HG03280 (cell line): ENCODE measurements at regions not wholly inside any gene's neighbourhood (a gene's known extent, or its start where the extent isn't known, plus 50 kb on each side); places are given as distances from the start of the nearest gene placed in this dataset.

Experiments used
- ATAC-seq: cut with Tn5 transposase; IDR thresholded peaks from one replicate; pipeline ENCODE4 v1.9.1; 2021; ENCODE audit warnings: mild to moderate bottlenecking, moderate library complexity; ENCODE audit not compliant: unreplicated experiment

GRCh38 chr3:193844472-193844871 is 251.5 kb downstream of the OPA1 start:
- ATAC-seq = no peak

GRCh38 chr3:193845144-193845543 is 252.1 kb downstream of the OPA1 start:
- ATAC-seq = no peak

- no peak for ATAC-seq
Observed at GRCh38 chr3:193846569-193846968, 253.6 kb downstream of the OPA1 start.

DNA sequence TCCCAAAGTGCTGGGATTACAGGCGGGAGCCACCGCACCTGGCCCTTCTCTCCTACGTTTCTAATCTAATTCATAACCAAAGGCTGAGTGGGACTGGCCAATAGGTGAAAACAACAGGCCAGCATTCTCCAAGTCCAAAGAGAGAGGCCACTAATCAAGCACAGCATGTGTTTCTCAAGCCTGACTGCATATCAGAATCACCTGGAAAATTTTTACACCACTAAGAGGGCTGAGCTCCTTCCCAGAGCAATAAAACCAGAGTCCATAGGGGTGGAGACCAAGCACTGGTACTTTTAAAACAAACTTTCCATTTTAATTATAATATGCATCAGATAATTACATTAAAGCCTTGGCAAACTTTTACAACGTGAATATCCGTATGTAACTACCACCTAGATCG is 254.4 kb downstream of the OPA1 start:
- ATAC-seq = no peak

DNA sequence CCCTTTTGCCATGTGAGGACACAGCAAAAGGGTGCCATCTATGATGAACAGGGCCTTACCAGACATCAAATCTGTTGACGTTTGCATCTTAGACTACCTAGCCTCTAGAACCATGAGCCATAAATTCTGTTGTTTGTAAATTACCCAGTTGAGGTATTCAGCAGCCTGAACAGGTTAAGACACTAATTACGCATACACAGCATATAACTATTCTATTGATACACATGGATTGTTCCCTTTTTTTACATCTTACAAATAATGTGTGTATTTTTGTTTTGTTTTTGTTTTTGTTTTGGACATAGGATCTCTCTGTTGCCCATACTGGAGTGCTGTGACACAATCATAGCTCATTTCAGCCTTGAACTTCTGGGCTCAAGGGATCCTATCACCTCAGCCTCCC is 255.5 kb downstream of the OPA1 start:
- ATAC-seq = no peak

DNA sequence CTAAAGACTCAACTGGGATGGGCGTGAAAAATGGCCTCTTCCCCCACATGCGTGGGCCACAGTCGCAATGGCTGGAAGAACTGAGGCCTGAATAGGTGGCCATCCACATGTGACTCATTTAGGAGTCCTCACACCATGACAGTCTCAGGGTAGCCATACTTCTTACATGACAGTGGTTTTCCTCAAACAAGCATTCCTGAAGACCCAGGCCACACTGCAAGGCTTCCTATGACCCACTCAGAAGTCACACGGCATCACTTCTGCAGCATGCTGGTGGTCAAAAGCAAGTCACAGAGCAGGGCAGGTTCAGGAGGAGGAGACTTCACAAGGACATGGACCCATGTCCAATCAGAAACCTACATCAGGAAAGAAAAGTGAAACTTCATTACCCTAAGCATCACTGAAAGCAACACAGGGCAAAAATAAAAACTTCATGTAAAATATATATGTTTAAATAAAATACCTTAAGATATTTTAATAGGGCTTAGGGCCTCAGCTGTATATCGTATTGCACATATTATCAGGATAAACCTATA is 257.1 kb downstream of the OPA1 start:
- no peak for ATAC-seq

GRCh38 chr3:193851428-193851847 is 258.4 kb downstream of the OPA1 start:
- no peak for ATAC-seq

DNA sequence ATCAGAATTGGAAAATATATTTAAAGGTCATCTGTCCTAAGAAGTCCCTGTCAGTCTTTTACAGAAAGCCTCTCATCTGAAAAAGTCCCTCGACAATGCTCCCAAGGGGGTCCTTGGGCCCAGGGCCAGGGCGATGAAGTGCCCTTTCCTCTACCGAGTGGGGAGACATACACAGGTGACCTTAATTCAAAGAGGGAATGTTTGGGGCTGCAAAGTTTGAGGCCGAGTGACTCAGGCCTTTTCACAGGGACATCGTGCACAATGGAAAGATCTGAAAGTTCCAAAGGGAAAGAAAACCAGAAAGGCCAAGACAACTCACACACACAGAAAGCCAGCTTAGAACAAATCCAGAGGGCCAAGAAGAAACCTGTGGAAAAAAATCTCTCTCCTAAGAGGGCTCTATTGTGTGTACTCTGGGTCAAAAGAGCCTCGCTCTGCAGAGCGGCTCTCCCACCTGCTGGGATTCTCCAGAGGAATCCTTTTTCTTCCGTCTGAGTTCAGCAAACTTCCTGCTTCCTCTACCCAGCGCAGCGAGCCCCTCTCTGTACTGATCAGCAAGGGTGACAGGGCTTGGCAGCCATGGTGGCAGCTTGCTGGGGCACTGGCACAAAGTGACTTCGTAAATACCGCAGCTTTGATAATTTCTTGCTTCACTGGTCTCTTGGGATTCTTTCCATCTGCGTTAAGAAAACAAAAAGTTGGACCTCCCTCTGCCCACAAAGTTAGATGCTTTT is 259.1 kb downstream of the OPA1 start:
- no peak for ATAC-seq

GRCh38 chr3:193852901-193853300 is 259.9 kb downstream of the OPA1 start:
- ATAC-seq = no peak

GRCh38 chr3:193853511-193854219 is 260.7 kb downstream of the OPA1 start:
- ATAC-seq = no peak

DNA sequence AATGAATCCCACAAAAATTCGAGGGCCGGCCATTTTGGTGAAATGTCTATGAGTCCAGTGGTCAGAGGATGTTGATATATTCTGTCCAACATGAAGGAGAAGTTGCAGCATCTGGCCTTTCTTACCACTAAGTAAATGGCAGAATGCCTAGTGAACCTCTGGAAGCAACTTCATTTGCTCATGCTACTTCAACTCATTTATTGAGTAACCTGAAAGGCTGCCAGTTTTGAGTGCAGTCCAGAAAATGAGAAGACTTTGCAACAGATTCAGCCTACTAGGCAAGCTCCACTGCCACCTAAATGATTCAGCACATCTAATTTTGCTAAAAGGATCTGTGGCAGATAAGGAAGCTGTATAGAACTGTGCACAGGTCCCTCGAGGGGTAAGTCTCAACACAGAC is 265.0 kb downstream of the OPA1 start:
- ATAC-seq = no peak

GRCh38 chr3:193859195-193859594 is 266.2 kb downstream of the OPA1 start:
- no peak for ATAC-seq

- no peak for ATAC-seq
Observed at GRCh38 chr3:193861012-193861411, 268.0 kb downstream of the OPA1 start.

DNA sequence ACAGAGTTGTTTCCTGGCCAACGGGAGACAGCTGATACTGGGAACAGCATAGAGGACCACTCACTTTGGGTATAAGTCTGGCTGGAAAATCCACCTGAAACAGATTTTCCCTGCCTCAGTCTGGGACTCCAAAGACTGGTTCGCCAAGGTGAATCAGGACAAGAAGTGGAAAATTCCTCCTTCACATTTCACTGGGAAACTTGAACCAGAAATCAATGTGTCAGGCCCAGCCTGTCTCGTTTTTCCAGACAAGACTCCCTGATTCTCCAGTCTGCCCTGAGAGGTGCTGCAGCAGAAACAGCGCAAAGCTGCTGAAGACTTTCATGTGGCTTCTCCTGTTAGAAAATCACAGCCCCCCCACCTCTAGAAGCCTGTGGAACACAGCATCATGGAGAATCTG is 269.8 kb downstream of the OPA1 start:
- no peak for ATAC-seq

- ATAC-seq = no peak
Observed at GRCh38 chr3:193863657-193864357, 270.8 kb downstream of the OPA1 start.

- ATAC-seq = peak; percentile 85
Observed at GRCh38 chr3:193865339-193865738, 270.6 kb upstream of the HES1 start.

- no peak for ATAC-seq
Observed at GRCh38 chr3:193865896-193866480, 270.0 kb upstream of the HES1 start.

DNA sequence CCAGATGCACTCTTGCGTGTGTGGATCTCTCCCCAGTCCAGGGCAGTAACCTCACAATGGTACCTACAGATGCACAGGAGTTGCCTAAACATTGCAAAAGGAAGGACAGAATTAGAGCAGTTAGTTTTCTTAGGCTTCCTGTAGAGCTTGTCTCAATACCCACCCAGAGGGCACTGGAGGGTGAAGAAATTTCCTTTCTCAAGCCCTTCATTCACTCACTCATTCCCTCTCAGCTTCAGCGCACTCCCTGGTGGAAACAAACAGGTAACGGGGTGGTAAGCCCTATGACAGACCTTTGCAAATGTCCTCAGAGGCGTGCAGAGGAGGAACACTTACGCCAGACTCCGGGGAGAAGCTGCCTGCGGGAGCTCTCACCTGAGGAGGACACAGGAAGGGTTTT is 267.4 kb upstream of the HES1 start:
- ATAC-seq = no peak

- ATAC-seq = no peak
Observed at GRCh38 chr3:193869221-193870201, 266.4 kb upstream of the HES1 start.
